OCI-M1 (cell line): ENCODE measurements at regions not wholly inside any gene's neighbourhood (a gene's known extent, or its start where the extent isn't known, plus 50 kb on each side); places are given as distances from the start of the nearest gene placed in this dataset.
"Not testable (repeated sequence)": the region's sequence is repeated elsewhere in the genome, so short reads cannot be mapped to it uniquely, and the experiment has no call there.

ENCODE experiments used
- DNase-seq: peaks from one replicate; lab custom pipeline; 2025; lab: John Stamatoyannopoulos, UW

GRCh38 chr4:186847429-186848131 lies 123.9 kb upstream of the FAT1 start:
- not testable (repeated sequence) for DNase-seq

GRCh38 chr4:186848437-186848836 lies 124.8 kb upstream of the FAT1 start:
- DNase-seq = no peak

GRCh38 chr4:186851291-186852072 lies 127.8 kb upstream of the FAT1 start:
- no peak for DNase-seq

GRCh38 chr4:186852073-186852420 lies 128.4 kb upstream of the FAT1 start:
- no peak for DNase-seq

- peak; percentile 83 for DNase-seq
Observed at GRCh38 chr4:186852964-186853391, 129.3 kb upstream of the FAT1 start.

- no peak for DNase-seq
Observed at GRCh38 chr4:186854256-186854655, 130.6 kb upstream of the FAT1 start.

GRCh38 chr4:186855111-186855510 lies 131.5 kb upstream of the FAT1 start:
- no peak for DNase-seq

GRCh38 chr4:186857793-186858192 lies 134.1 kb upstream of the FAT1 start:
- DNase-seq = no peak

GRCh38 chr4:186858355-186858754 lies 134.7 kb upstream of the FAT1 start:
- DNase-seq = no peak

GRCh38 chr4:186859420-186859819 lies 135.8 kb upstream of the FAT1 start:
- no peak for DNase-seq

- DNase-seq = no peak
Observed at GRCh38 chr4:186861317-186861716, 137.7 kb upstream of the FAT1 start.

- no peak for DNase-seq
Observed at GRCh38 chr4:186871856-186872255, 148.2 kb upstream of the FAT1 start.

- not testable (repeated sequence) for DNase-seq
Observed at GRCh38 chr4:186873095-186873494, 149.4 kb upstream of the FAT1 start.

GRCh38 chr4:186875476-186875875 lies 151.8 kb upstream of the FAT1 start:
- no peak for DNase-seq

GRCh38 chr4:186876961-186877626 lies 153.4 kb upstream of the FAT1 start:
- no peak for DNase-seq

GRCh38 chr4:186878203-186878776 lies 154.6 kb upstream of the FAT1 start:
- no peak for DNase-seq

GRCh38 chr4:186881521-186882220 lies 158.0 kb upstream of the FAT1 start:
- no peak for DNase-seq

GRCh38 chr4:186882293-186882692 lies 158.6 kb upstream of the FAT1 start:
- DNase-seq = no peak

- DNase-seq = no peak
Observed at GRCh38 chr4:186885289-186885688, 161.6 kb upstream of the FAT1 start.

GRCh38 chr4:186886759-186887158 lies 163.1 kb upstream of the FAT1 start:
- DNase-seq = no peak

GRCh38 chr4:186887291-186887700 lies 163.6 kb upstream of the FAT1 start:
- DNase-seq = no peak

GRCh38 chr4:186887752-186888151 lies 164.1 kb upstream of the FAT1 start:
- DNase-seq = no peak
